ENCODE measurements at regions not wholly inside any gene's neighbourhood (a gene's known extent, or its start where the extent isn't known, plus 50 kb on each side); places are given as distances from the start of the nearest gene placed in this dataset.
"Not testable (repeated sequence)": the region's sequence is repeated elsewhere in the genome, so short reads cannot be mapped to it uniquely, and the experiment has no call there.

DNA sequence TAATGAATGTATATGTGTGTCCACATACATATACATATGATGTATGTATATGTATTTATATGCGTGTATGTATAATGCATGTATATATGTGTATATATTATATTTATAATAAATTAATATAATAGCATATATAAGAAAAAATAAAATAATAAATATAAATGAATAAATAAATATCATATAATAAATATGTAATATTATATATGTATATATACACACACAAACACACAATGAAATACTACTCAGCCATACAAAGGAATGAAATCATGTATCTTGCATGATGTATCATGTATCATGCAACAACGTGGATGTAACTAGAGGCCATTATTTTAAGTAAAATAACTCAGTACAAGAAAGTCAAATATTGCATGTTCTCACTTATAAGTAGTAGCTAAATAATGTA is 788.7 kb upstream of the CHORDC1 start:
- no peak overlapping the region for H3K27ac Mint-ChIP-seq (ENCODE audit: unreplicated experiment)

GRCh38 chr11:91005458-91005857 is 782.6 kb upstream of the CHORDC1 start:
- H3K4me3 Mint-ChIP-seq (ENCODE audit: unreplicated experiment) = no peak overlapping the region
- H3K27me3 Mint-ChIP-seq (ENCODE audit: low read depth) = no peaks in the 10 kb centered on the region
- no peak for TF ChIP-seq CTCF (IDR thresholded peaks at IDR 0.05)
- H3K36me3 Mint-ChIP-seq (ENCODE audit: low read depth) = peaks cover 2% of the 10 kb centered on the region
- no peak for DNase-seq (ENCODE audit: low spot score)
- no peaks in the 10 kb centered on the region for H3K4me1 Mint-ChIP-seq (ENCODE audit: low read depth)
- no peak overlapping the region for H3K27ac Mint-ChIP-seq (ENCODE audit: unreplicated experiment)
- peaks cover 9% of the 10 kb centered on the region for H3K9me3 Mint-ChIP-seq (ENCODE audit: low read depth)

More for the DNA sequence above, 788.7 kb upstream of the CHORDC1 start:
- Mint-ChIP-seq H3K9me3 (ENCODE audit: low read depth) (peaks cover 14% of the 10 kb centered on the region), H3K27me3 (ENCODE audit: low read depth) (peaks cover 2% of the 10 kb centered on the region), H3K4me3 (ENCODE audit: unreplicated experiment) (no peak overlapping the region), H3K36me3 (ENCODE audit: low read depth) (peaks cover 4% of the 10 kb centered on the region), H3K4me1 (ENCODE audit: low read depth) (no peaks in the 10 kb centered on the region)
- DNase-seq (ENCODE audit: low spot score) = no peak
- TF ChIP-seq CTCF (IDR thresholded peaks at IDR 0.05) = no peak

GRCh38 chr11:90997241-90997640 is 774.4 kb upstream of the CHORDC1 start:
- no peak for TF ChIP-seq CTCF (IDR thresholded peaks at IDR 0.05)
- no peaks in the 10 kb centered on the region for H3K9me3 Mint-ChIP-seq (ENCODE audit: low read depth)
- H3K4me1 Mint-ChIP-seq (ENCODE audit: low read depth) = no peaks in the 10 kb centered on the region
- no peak for DNase-seq (ENCODE audit: low spot score)
- H3K4me3 Mint-ChIP-seq (ENCODE audit: unreplicated experiment) = no peak overlapping the region
- H3K27ac Mint-ChIP-seq (ENCODE audit: unreplicated experiment) = no peak overlapping the region
- no peaks in the 10 kb centered on the region for H3K36me3 Mint-ChIP-seq (ENCODE audit: low read depth)
- peaks cover 3% of the 10 kb centered on the region for H3K27me3 Mint-ChIP-seq (ENCODE audit: low read depth)

- peaks cover 23% of the 10 kb centered on the region for H3K9me3 Mint-ChIP-seq (ENCODE audit: low read depth)
- not testable (repeated sequence) for H3K4me3 Mint-ChIP-seq (ENCODE audit: unreplicated experiment); H3K4me1 Mint-ChIP-seq (ENCODE audit: low read depth); H3K27ac Mint-ChIP-seq (ENCODE audit: unreplicated experiment); H3K27me3 Mint-ChIP-seq (ENCODE audit: low read depth); H3K36me3 Mint-ChIP-seq (ENCODE audit: low read depth); DNase-seq (ENCODE audit: low spot score)
These were observed 749.3 kb upstream of the CHORDC1 start for GRCh38 chr11:90972159-90972558.

GRCh38 chr11:90947930-90948329 is 725.1 kb upstream of the CHORDC1 start:
- Mint-ChIP-seq H3K36me3 (ENCODE audit: low read depth) (no peaks in the 10 kb centered on the region), H3K27me3 (ENCODE audit: low read depth) (peaks cover 11% of the 10 kb centered on the region), H3K9me3 (ENCODE audit: low read depth) (no peaks in the 10 kb centered on the region), H3K4me3 (ENCODE audit: unreplicated experiment) (no peak overlapping the region), H3K27ac (ENCODE audit: unreplicated experiment) (no peak overlapping the region), H3K4me1 (ENCODE audit: low read depth) (no peaks in the 10 kb centered on the region)
- TF ChIP-seq CTCF (IDR thresholded peaks at IDR 0.05) = peak; percentile 76
- no peak for DNase-seq (ENCODE audit: low spot score)

DNA sequence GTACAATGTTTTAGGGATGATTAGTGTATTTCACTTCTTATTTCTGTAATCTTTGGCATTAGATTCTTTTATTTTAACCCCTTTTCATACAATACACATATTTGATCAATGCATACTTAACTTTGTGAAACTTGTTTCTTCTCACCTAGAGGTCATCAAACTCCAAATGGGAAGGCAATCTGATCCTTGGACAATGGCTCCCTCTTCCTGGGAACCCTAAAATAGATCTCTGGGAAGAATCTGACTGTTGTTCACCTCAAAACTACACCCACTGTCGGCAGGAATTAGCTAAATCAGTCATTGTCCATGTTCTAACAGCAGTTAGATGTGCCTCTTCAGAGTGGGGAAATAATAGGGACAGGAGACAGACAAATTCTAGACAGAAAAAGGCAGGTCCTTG is 707.4 kb upstream of the CHORDC1 start:
- DNase-seq (ENCODE audit: low spot score) = no peak
- Mint-ChIP-seq H3K27me3 (ENCODE audit: low read depth) (peaks cover 9% of the 10 kb centered on the region), H3K4me3 (ENCODE audit: unreplicated experiment) (no peak overlapping the region), H3K27ac (ENCODE audit: unreplicated experiment) (no peak overlapping the region), H3K36me3 (ENCODE audit: low read depth) (no peaks in the 10 kb centered on the region), H3K9me3 (ENCODE audit: low read depth) (no peaks in the 10 kb centered on the region), H3K4me1 (ENCODE audit: low read depth) (no peaks in the 10 kb centered on the region)
- TF ChIP-seq CTCF (IDR thresholded peaks at IDR 0.05) = no peak

Measured in chondrocyte (in vitro differentiated cells).